ENCODE measurements at regions not wholly inside any gene's neighbourhood (a gene's known extent, or its start where the extent isn't known, plus 50 kb on each side); places are given as distances from the start of the nearest gene placed in this dataset.

- TF ChIP-seq TAF1 (conservative IDR thresholded peaks at IDR 0.05) (no peak), CTCF (IDR thresholded peaks at IDR 0.05; ENCODE audit: low read depth, low read length, missing input control) (peak; percentile 60), MAX (IDR thresholded peaks at IDR 0.05) (no peak), ZBTB33 (IDR thresholded peaks at IDR 0.05) (no peak), EGR1 (IDR thresholded peaks at IDR 0.05; ENCODE audit: low read depth in 2 of 2) (no peak), REST (IDR thresholded peaks at IDR 0.05) (no peak), RAD21 (IDR thresholded peaks at IDR 0.05) (peak; percentile 87 to 90), JUND (IDR thresholded peaks at IDR 0.05) (no peak), FOXA1 (IDR thresholded peaks at IDR 0.05) (no peak)
These were observed 714.4 kb upstream of the TBX3 start for GRCh38 chr12:115398311-115398781.

All from liver (tissue), 3 donors.